DND-41 (cell line): ENCODE measurements at regions not wholly inside any gene's neighbourhood (a gene's known extent, or its start where the extent isn't known, plus 50 kb on each side); places are given as distances from the start of the nearest gene placed in this dataset.

Source experiments
- CTCF ChIP-seq: IDR thresholded peaks from 2 replicates; pipeline ENCODE4 v1.5.1; 2012; ENCODE audit warnings: borderline replicate concordance, low read length, moderate library complexity, mild to moderate bottlenecking; ENCODE audit not compliant: poor library complexity, severe bottlenecking; ENCODE audit errors: extremely low read depth
- EZH2 ChIP-seq: IDR thresholded peaks from 3 replicates; pipeline ENCODE4 v1.6.1; 2012; ENCODE audit warnings: borderline replicate concordance, low read depth, mild to moderate bottlenecking, moderate library complexity, low read length, inconsistent platforms; ENCODE audit not compliant: severe bottlenecking

GRCh38 chr12:115617391-115617790 lies 660.1 kb downstream of the MED13L start:
- TF ChIP-seq CTCF = no peak
- TF ChIP-seq EZH2 = no peak
